Thoracic aorta (tissue), 2 donors: ENCODE measurements at regions not wholly inside any gene's neighbourhood (a gene's known extent, or its start where the extent isn't known, plus 50 kb on each side); places are given as distances from the start of the nearest gene placed in this dataset.

Experiments
- ATAC-seq: fragments of 150-250 bp; one replicate; pipeline ENCODE4 v1.8.0; 2017; ENCODE audit warnings: low read depth; ENCODE audit not compliant: insufficient number of reproducible peaks, low FRiP score
- DNase-seq: peaks from one replicate; pipeline ENCODE4 v3.0.0-alpha.2; 2020; ENCODE audit warnings: low spot score
- H3K27ac ChIP-seq, 2 donors: fragments of 200-600 bp; sonication (generic); 1 replicate in 1 of 2; 2 replicates in 1 of 2; pipeline ENCODE4 v1.5.1; 2016; ENCODE audit warnings: mild to moderate bottlenecking in 2 of 2, moderate library complexity in 2 of 2
- H3K27me3 ChIP-seq: fragments of 200-600 bp; sonication (generic); replicated peaks from 2 replicates; pipeline ENCODE4 v1.6.0; 2016; ENCODE audit warnings: mild to moderate bottlenecking; ENCODE audit not compliant: insufficient read depth
- H3K36me3 ChIP-seq: fragments of 200-600 bp; sonication (generic); one replicate; pipeline ENCODE4 v1.5.1; 2016
- H3K4me1 ChIP-seq, 2 donors: fragments of 200-600 bp; sonication (generic); 1 replicate in 1 of 2; 2 replicates in 1 of 2; pipeline versions ENCODE4 v1.5.1 to v1.6.0; 2016; ENCODE audit warnings: low read depth in 2 of 2, mild to moderate bottlenecking in 1 of 2; ENCODE audit not compliant: control insufficient read depth in 1 of 2
- H3K4me3 ChIP-seq: fragments of 200-600 bp; sonication (generic); 2 replicates; pipeline ENCODE4 v1.5.1; 2016; ENCODE audit warnings: mild to moderate bottlenecking
- H3K9me3 ChIP-seq: fragments of 200-600 bp; sonication (generic); 2 replicates; pipeline ENCODE4 v1.5.1; 2016
- CTCF ChIP-seq: fragments of 200-600 bp; sonication (generic); IDR thresholded peaks from one replicate; pipeline ENCODE4 v1.5.1; 2019; ENCODE audit warnings: antibody characterized with exemption

GRCh38 chr11:24196733-24197132 lies 300.1 kb upstream of the LUZP2 start:
- Histone ChIP-seq H3K4me3 (no peak overlapping the region), H3K36me3 (no peaks in the 10 kb centered on the region), H3K27me3 (no peaks in the 10 kb centered on the region), H3K27ac (no peak overlapping the region), H3K4me1 (no peaks in the 10 kb centered on the region), H3K9me3 (no peaks in the 10 kb centered on the region)
- no peak for TF ChIP-seq CTCF
- DNase-seq, result no peak
- no peak for ATAC-seq

- Histone ChIP-seq H3K27me3 (no peaks in the 10 kb centered on the region), H3K4me3 (no peak overlapping the region), H3K27ac (no peak overlapping the region), H3K4me1 (no peaks in the 10 kb centered on the region), H3K36me3 (no peaks in the 10 kb centered on the region), H3K9me3 (no peaks in the 10 kb centered on the region)
- DNase-seq, result no peak
- ATAC-seq, result no peak
- no peak for TF ChIP-seq CTCF
Measured at GRCh38 chr11:24198481-24198880, 298.4 kb upstream of the LUZP2 start.

GRCh38 chr11:24199461-24199860 lies 297.4 kb upstream of the LUZP2 start:
- TF ChIP-seq CTCF, result no peak
- Histone ChIP-seq H3K4me1 (no peaks in the 10 kb centered on the region), H3K4me3 (no peak overlapping the region), H3K27ac (no peak overlapping the region), H3K27me3 (no peaks in the 10 kb centered on the region), H3K36me3 (no peaks in the 10 kb centered on the region), H3K9me3 (no peaks in the 10 kb centered on the region)
- DNase-seq, result no peak
- ATAC-seq, result no peak

GRCh38 chr11:24206030-24206429 lies 290.8 kb upstream of the LUZP2 start:
- H3K4me1 ChIP-seq, result no peaks in the 10 kb centered on the region
- H3K27me3 ChIP-seq, result no peaks in the 10 kb centered on the region
- H3K9me3 ChIP-seq, result no peaks in the 10 kb centered on the region
- H3K27ac ChIP-seq, result no peak overlapping the region
- no peak for TF ChIP-seq CTCF
- no peak for ATAC-seq
- no peaks in the 10 kb centered on the region for H3K36me3 ChIP-seq
- H3K4me3 ChIP-seq, result no peak overlapping the region
- no peak for DNase-seq

- Histone ChIP-seq H3K9me3 (no peaks in the 10 kb centered on the region), H3K4me3 (no peak overlapping the region), H3K4me1 (no peaks in the 10 kb centered on the region), H3K27me3 (no peaks in the 10 kb centered on the region), H3K36me3 (no peaks in the 10 kb centered on the region), H3K27ac (no peak overlapping the region)
- ATAC-seq (no peak), DNase-seq (no peak)
- no peak for TF ChIP-seq CTCF
Measured at GRCh38 chr11:24206511-24206910, 290.3 kb upstream of the LUZP2 start.
